Liver (tissue), 3 donors: ENCODE measurements at regions not wholly inside any gene's neighbourhood (a gene's known extent, or its start where the extent isn't known, plus 50 kb on each side); places are given as distances from the start of the nearest gene placed in this dataset.

Experiments used
- GABPA ChIP-seq, 2 donors: IDR thresholded peaks in 1 of 2; conservative IDR thresholded peaks in 1 of 2; 2 replicates each; pipeline ENCODE4 v1.6.1; 2016; ENCODE audit warnings: antibody characterized with exemption in 2 of 2, mild to moderate bottlenecking in 1 of 2, moderate library complexity in 1 of 2
- JUND ChIP-seq, 2 donors: IDR thresholded peaks; 2 replicates each; pipeline ENCODE4 v1.6.1; 2016; ENCODE audit warnings: antibody characterized with exemption in 2 of 2
- YY1 ChIP-seq: IDR thresholded peaks from 2 replicates; pipeline ENCODE4 v1.6.1; 2016; ENCODE audit warnings: antibody characterized with exemption, mild to moderate bottlenecking
- ZBTB33 ChIP-seq: IDR thresholded peaks from 2 replicates; pipeline ENCODE4 v1.6.1; 2016; ENCODE audit warnings: antibody characterized with exemption
- TF ChIP-seq, protein P1 (sequence below): fragments of 150-350 bp; IDR thresholded peaks from 2 replicates; pipeline ENCODE4 v1.5.1; 2017; ENCODE audit warnings: improper control_type of control experiment, low read depth, low read length; ENCODE audit not compliant: missing input control
- TF ChIP-seq, protein P2 (sequence below): IDR thresholded peaks from 2 replicates; pipeline ENCODE4 v1.6.1; 2016; ENCODE audit warnings: antibody characterized with exemption, mild to moderate bottlenecking
- TF ChIP-seq, protein P3 (sequence below): IDR thresholded peaks from 2 replicates; pipeline ENCODE4 v1.6.1; 2016; ENCODE audit warnings: antibody characterized with exemption
- donor health status: healthy.
- donor health status: healthy.

DNA sequence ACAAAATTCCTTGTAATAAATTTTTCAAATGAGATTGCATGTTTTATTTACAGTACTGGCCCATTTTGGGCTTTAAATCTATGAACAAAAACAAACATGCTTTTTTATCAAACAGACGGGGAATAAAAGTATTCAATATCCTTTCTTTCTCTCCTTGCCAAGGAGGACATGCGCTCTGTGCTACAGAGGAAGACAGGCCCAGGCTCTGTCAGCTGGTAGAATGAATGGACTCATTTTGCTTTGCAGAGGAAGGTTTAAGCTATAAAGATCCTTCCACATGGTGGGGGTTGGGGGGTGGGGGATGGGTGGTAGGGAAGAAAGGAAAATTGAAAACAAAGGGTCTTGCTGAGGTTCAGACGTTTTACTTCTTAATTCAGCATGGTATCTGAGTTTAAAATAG, 575.6 kb downstream of the INSC start:
- TF ChIP-seq, protein P1, sequence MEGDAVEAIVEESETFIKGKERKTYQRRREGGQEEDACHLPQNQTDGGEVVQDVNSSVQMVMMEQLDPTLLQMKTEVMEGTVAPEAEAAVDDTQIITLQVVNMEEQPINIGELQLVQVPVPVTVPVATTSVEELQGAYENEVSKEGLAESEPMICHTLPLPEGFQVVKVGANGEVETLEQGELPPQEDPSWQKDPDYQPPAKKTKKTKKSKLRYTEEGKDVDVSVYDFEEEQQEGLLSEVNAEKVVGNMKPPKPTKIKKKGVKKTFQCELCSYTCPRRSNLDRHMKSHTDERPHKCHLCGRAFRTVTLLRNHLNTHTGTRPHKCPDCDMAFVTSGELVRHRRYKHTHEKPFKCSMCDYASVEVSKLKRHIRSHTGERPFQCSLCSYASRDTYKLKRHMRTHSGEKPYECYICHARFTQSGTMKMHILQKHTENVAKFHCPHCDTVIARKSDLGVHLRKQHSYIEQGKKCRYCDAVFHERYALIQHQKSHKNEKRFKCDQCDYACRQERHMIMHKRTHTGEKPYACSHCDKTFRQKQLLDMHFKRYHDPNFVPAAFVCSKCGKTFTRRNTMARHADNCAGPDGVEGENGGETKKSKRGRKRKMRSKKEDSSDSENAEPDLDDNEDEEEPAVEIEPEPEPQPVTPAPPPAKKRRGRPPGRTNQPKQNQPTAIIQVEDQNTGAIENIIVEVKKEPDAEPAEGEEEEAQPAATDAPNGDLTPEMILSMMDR = no peak
- TF ChIP-seq YY1 (no peak), GABPA (IDR thresholded peaks at IDR 0.05 in 1 of 2, conservative IDR thresholded peaks at IDR 0.05 in 1 of 2) (no peak), JUND (IDR thresholded peaks at IDR 0.05) (no peak), ZBTB33 (no peak)
- TF ChIP-seq, protein P2, sequence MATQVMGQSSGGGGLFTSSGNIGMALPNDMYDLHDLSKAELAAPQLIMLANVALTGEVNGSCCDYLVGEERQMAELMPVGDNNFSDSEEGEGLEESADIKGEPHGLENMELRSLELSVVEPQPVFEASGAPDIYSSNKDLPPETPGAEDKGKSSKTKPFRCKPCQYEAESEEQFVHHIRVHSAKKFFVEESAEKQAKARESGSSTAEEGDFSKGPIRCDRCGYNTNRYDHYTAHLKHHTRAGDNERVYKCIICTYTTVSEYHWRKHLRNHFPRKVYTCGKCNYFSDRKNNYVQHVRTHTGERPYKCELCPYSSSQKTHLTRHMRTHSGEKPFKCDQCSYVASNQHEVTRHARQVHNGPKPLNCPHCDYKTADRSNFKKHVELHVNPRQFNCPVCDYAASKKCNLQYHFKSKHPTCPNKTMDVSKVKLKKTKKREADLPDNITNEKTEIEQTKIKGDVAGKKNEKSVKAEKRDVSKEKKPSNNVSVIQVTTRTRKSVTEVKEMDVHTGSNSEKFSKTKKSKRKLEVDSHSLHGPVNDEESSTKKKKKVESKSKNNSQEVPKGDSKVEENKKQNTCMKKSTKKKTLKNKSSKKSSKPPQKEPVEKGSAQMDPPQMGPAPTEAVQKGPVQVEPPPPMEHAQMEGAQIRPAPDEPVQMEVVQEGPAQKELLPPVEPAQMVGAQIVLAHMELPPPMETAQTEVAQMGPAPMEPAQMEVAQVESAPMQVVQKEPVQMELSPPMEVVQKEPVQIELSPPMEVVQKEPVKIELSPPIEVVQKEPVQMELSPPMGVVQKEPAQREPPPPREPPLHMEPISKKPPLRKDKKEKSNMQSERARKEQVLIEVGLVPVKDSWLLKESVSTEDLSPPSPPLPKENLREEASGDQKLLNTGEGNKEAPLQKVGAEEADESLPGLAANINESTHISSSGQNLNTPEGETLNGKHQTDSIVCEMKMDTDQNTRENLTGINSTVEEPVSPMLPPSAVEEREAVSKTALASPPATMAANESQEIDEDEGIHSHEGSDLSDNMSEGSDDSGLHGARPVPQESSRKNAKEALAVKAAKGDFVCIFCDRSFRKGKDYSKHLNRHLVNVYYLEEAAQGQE = no peak
- TF ChIP-seq, protein P3, sequence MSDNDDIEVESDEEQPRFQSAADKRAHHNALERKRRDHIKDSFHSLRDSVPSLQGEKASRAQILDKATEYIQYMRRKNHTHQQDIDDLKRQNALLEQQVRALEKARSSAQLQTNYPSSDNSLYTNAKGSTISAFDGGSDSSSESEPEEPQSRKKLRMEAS = no peak
